OCI-LY7 (cell line): ENCODE measurements at regions not wholly inside any gene's neighbourhood (a gene's known extent, or its start where the extent isn't known, plus 50 kb on each side); places are given as distances from the start of the nearest gene placed in this dataset.

Source experiments
- BruUV-seq: library from RNA; stranded (reverse); fragments of 400-500 nt; replicated peaks from 2 replicates; lab custom pipeline; 2021; lab: Mats Ljungman, UMichigan
- CTCF ChIA-PET: fragments of 300-600 bp; sonication (Branson Sonifier 250); formaldehyde crosslinking; loops from one replicate; lab custom pipeline; 2022; ENCODE audit warnings: antibody characterized with exemption; ENCODE audit not compliant: unreplicated experiment; lab: Charles Lee
- POLR2A ChIA-PET: fragments of 300-600 bp; sonication (Branson Sonifier 250); formaldehyde crosslinking; loops from one replicate; lab custom pipeline; 2022; ENCODE audit warnings: antibody characterized with exemption; lab: Charles Lee
- DNase-seq: peaks from one replicate; pipeline ENCODE4 v3.0.0-alpha.2; 2015; ENCODE audit warnings: low spot score
- H2AFZ ChIP-seq: fragments of 200-600 bp; sonication (generic), shearing (Covaris generic); 2 replicates; pipeline ENCODE4 v1.6.1; 2014; ENCODE audit warnings: mild to moderate bottlenecking, antibody characterized with exemption, low read length, moderate library complexity
- H3K27ac ChIP-seq: fragments of 200-600 bp; sonication (generic); 2 replicates; pipeline ENCODE4 v1.5.1; 2014; ENCODE audit warnings: mixed run types, low read depth, mild to moderate bottlenecking, moderate library complexity, low read length, inconsistent platforms; ENCODE audit not compliant: poor library complexity, severe bottlenecking
- H3K36me3 ChIP-seq: fragments of 200-600 bp; sonication (generic); 2 replicates; pipeline ENCODE4 v1.6.1; 2014; ENCODE audit warnings: mild to moderate bottlenecking, antibody characterized with exemption, low read length, moderate library complexity, mixed read lengths; ENCODE audit not compliant: insufficient read depth
- H3K4me1 ChIP-seq: fragments of 200-600 bp; sonication (generic); 2 replicates; pipeline ENCODE4 v1.5.1; 2014; ENCODE audit warnings: mild to moderate bottlenecking, low read length; ENCODE audit not compliant: insufficient read depth, poor library complexity, severe bottlenecking
- H3K4me2 ChIP-seq: fragments of 200-600 bp; sonication (generic); 2 replicates; pipeline ENCODE4 v1.6.1; 2014; ENCODE audit warnings: mild to moderate bottlenecking, low read length
- H3K4me3 ChIP-seq: fragments of 200-600 bp; sonication (generic); 2 replicates; pipeline ENCODE4 v1.5.1; 2014; ENCODE audit warnings: mild to moderate bottlenecking, low read depth, low read length; ENCODE audit not compliant: poor library complexity, severe bottlenecking
- H3K79me2 ChIP-seq: fragments of 200-600 bp; sonication (generic); 2 replicates; pipeline ENCODE4 v1.6.1; 2016; ENCODE audit warnings: low read depth, mild to moderate bottlenecking, low read length, moderate library complexity, mixed read lengths; ENCODE audit not compliant: insufficient read depth
- H3K9me2 ChIP-seq: fragments of 200-600 bp; sonication (generic); 2 replicates; pipeline ENCODE4 v1.6.1; 2016; ENCODE audit warnings: mild to moderate bottlenecking, low read length, mixed read lengths; ENCODE audit not compliant: insufficient read depth
- H3K9me3 ChIP-seq: fragments of 200-600 bp; sonication (generic); 2 replicates; pipeline ENCODE4 v1.6.1; 2014; ENCODE audit warnings: mild to moderate bottlenecking, mixed run types, low read length, mixed read lengths
- H4K20me1 ChIP-seq: fragments of 200-600 bp; sonication (generic); 2 replicates; pipeline ENCODE4 v1.6.1; 2014; ENCODE audit warnings: mild to moderate bottlenecking, antibody characterized with exemption, low read length, moderate library complexity, mixed read lengths; ENCODE audit not compliant: insufficient read depth
- CTCF ChIP-seq: fragments of 200-600 bp; sonication (generic); conservative IDR thresholded peaks from 2 replicates; pipeline ENCODE4 v1.5.1; 2014; ENCODE audit warnings: mild to moderate bottlenecking, antibody characterized with exemption, low read length, moderate library complexity, mixed read lengths
- EZH2phosphoT487 ChIP-seq: fragments of 200-600 bp; sonication (generic); IDR thresholded peaks from 2 replicates; pipeline ENCODE4 v1.6.1; 2018; ENCODE audit warnings: low read depth, borderline replicate concordance, mild to moderate bottlenecking, mixed run types, antibody characterized with exemption, low read length, moderate library complexity, mixed read lengths
- intact Hi-C: fragments of 100-400 bp; cut with micrococcal nuclease; formaldehyde crosslinking; loops from one replicate; pipeline ENCODE4 v1.10.0; 2022; ENCODE audit not compliant: unreplicated experiment

- H3K27ac ChIP-seq: no peak overlapping the region
- POLR2A ChIA-PET: no interaction called here
Observed at GRCh38 chr2:221810650-221811049, 238.5 kb upstream of the EPHA4 start.

GRCh38 chr2:221810245-221810644 lies 238.1 kb upstream of the EPHA4 start:
- POLR2A ChIA-PET: no interaction called here
- H3K4me1 ChIP-seq: no peaks in the 10 kb centered on the region
- no peak overlapping the region for H3K4me3 ChIP-seq
- CTCF ChIA-PET: no interaction called here
- H4K20me1 ChIP-seq: no peaks in the 10 kb centered on the region
- H3K9me2 ChIP-seq: no peaks in the 10 kb centered on the region
- no peak for DNase-seq
- H2AFZ ChIP-seq: no peak overlapping the region
- H3K9me3 ChIP-seq: no peaks in the 10 kb centered on the region
- TF ChIP-seq CTCF: no peak
- no peak for TF ChIP-seq EZH2phosphoT487
- intact Hi-C loops: no loop called here
- no TSS peak for BruUV-seq
- no peak overlapping the region for H3K4me2 ChIP-seq
- no peaks in the 10 kb centered on the region for H3K79me2 ChIP-seq
- no peaks in the 10 kb centered on the region for H3K36me3 ChIP-seq
- no peak overlapping the region for H3K27ac ChIP-seq

More at GRCh38 chr2:221810650-221811049, 238.5 kb upstream of the EPHA4 start:
- H3K79me2 ChIP-seq: no peaks in the 10 kb centered on the region
- H2AFZ ChIP-seq: no peak overlapping the region
- H3K4me1 ChIP-seq: no peaks in the 10 kb centered on the region
- no peaks in the 10 kb centered on the region for H4K20me1 ChIP-seq
- TF ChIP-seq EZH2phosphoT487: no peak
- TF ChIP-seq CTCF: no peak
- BruUV-seq: no TSS peak
- H3K4me3 ChIP-seq: no peak overlapping the region
- H3K36me3 ChIP-seq: no peaks in the 10 kb centered on the region
- intact Hi-C loops: no loop called here
- CTCF ChIA-PET: no interaction called here
- H3K4me2 ChIP-seq: no peak overlapping the region
- no peaks in the 10 kb centered on the region for H3K9me3 ChIP-seq
- no peak for DNase-seq
- no peaks in the 10 kb centered on the region for H3K9me2 ChIP-seq

- no peaks in the 10 kb centered on the region for H3K36me3 ChIP-seq
- no peaks in the 10 kb centered on the region for H3K79me2 ChIP-seq
- no peaks in the 10 kb centered on the region for H4K20me1 ChIP-seq
- no peak overlapping the region for H2AFZ ChIP-seq
- no peak for TF ChIP-seq CTCF
- TF ChIP-seq EZH2phosphoT487: no peak
- no peak for DNase-seq
- ChIA-PET CTCF (no interaction called here), POLR2A (no interaction called here)
- no peak overlapping the region for H3K27ac ChIP-seq
- no peaks in the 10 kb centered on the region for H3K4me1 ChIP-seq
- no peak overlapping the region for H3K4me2 ChIP-seq
- BruUV-seq: no TSS peak
- intact Hi-C loops: no loop called here
- no peak overlapping the region for H3K4me3 ChIP-seq
- no peaks in the 10 kb centered on the region for H3K9me3 ChIP-seq
- H3K9me2 ChIP-seq: no peaks in the 10 kb centered on the region
Observed at GRCh38 chr2:221808488-221808887, 236.4 kb upstream of the EPHA4 start.
